ENCODE measurements at regions not wholly inside any gene's neighbourhood (a gene's known extent, or its start where the extent isn't known, plus 50 kb on each side); places are given as distances from the start of the nearest gene placed in this dataset.

DNA sequence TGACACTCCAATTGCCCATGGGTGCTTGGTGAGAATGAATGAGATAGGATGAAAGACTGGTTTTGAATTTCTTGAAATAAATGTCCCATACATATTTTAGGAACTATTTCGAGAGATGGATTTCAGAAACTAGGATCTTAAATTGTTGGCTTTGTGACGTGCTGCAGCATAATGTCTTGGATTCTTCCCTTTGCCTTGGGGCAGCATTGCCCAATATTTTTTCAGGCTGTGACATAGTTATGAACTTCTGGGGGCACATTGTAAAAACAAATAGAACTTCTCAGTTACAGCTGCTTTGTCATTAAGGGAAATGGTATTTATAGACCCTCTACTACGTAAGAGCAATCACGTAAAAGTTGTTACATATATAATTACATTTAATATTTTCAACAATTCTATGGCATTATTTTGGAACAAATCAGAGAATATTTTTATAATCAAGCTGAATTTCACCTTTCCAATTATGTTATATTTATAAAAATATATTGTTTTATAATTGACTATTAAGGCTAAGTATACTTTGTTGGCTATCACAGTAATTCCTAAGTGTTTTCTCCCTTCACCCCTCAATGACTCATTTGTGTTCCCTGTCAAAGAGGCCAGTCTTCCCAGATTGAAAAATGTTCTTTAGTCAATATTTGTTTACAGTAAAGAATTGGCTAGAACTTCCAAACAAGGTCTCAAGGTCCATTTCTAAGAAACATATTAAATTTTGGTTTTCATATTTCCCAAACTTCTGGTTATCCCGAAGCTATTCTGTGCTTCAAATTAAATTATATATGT, 1388.3 kb upstream of the ACO1 start:
- H2AFZ ChIP-seq (ENCODE audit: low read depth, low read length) = no peak overlapping the region
- no peak overlapping the region for H3K4me3 ChIP-seq (replicated peaks in 1 of 3; ENCODE audit: insufficient read depth in 1 of 3, low read depth in 1 of 3, low read length in 3 of 3)
- no peaks in the 10 kb centered on the region for H4K20me1 ChIP-seq (replicated peaks; ENCODE audit: control insufficient read depth, extremely low read depth, insufficient read depth, low read length)
- dilution Hi-C loops (cut with MboI; ENCODE audit: extremely low pct_ligation_motif_present, low sequenced_read_pairs) = no loop called here
- no peaks in the 10 kb centered on the region for H3K27me3 ChIP-seq (ENCODE audit: control insufficient read depth in 2 of 2, insufficient read depth in 2 of 2, low read length in 2 of 2)
- intact Hi-C loops (cut with micrococcal nuclease) = no loop called here
- H3K4me2 ChIP-seq (ENCODE audit: insufficient read depth, low read length) = no peak overlapping the region
- FAIRE-seq (no peak), DNase-seq (ENCODE audit: low read depth, low spot score) (no peak)
- H3K79me2 ChIP-seq (ENCODE audit: control insufficient read depth, insufficient read depth, low read length) = no peaks in the 10 kb centered on the region
- no peak overlapping the region for H3K27ac ChIP-seq (ENCODE audit: insufficient read depth, low read depth, low read length)
- BruUV-seq (replicated peaks) = no TSS peak
- TF ChIP-seq GATA2 (IDR thresholded peaks at IDR 0.05; ENCODE audit: insufficient read depth, insufficient read length, low read depth, low read length) (no peak), FOS (IDR thresholded peaks at IDR 0.05; ENCODE audit: borderline replicate concordance, insufficient read depth, low read length) (no peak), JUN (IDR thresholded peaks at IDR 0.05; ENCODE audit: borderline replicate concordance, insufficient read depth, insufficient read length, low read depth) (no peak), POLR2AphosphoS5 (IDR thresholded peaks at IDR 0.05; ENCODE audit: insufficient read depth, low read depth, low read length) (no peak), POLR2A (IDR thresholded peaks at IDR 0.05; ENCODE audit: low read depth, low read length) (no peak), EZH2 (IDR thresholded peaks at IDR 0.05; ENCODE audit: borderline replicate concordance, low read depth, low read length, severe bottlenecking) (no peak), MYC (IDR thresholded peaks at IDR 0.05; ENCODE audit: low read depth, low read length) (no peak)
- TF ChIP-seq, protein P1, sequence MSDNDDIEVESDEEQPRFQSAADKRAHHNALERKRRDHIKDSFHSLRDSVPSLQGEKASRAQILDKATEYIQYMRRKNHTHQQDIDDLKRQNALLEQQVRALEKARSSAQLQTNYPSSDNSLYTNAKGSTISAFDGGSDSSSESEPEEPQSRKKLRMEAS (IDR thresholded peaks at IDR 0.05; ENCODE audit: insufficient read depth, insufficient read length) = no peak
- TF ChIP-seq, protein P2, sequence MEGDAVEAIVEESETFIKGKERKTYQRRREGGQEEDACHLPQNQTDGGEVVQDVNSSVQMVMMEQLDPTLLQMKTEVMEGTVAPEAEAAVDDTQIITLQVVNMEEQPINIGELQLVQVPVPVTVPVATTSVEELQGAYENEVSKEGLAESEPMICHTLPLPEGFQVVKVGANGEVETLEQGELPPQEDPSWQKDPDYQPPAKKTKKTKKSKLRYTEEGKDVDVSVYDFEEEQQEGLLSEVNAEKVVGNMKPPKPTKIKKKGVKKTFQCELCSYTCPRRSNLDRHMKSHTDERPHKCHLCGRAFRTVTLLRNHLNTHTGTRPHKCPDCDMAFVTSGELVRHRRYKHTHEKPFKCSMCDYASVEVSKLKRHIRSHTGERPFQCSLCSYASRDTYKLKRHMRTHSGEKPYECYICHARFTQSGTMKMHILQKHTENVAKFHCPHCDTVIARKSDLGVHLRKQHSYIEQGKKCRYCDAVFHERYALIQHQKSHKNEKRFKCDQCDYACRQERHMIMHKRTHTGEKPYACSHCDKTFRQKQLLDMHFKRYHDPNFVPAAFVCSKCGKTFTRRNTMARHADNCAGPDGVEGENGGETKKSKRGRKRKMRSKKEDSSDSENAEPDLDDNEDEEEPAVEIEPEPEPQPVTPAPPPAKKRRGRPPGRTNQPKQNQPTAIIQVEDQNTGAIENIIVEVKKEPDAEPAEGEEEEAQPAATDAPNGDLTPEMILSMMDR (IDR thresholded peaks at IDR 0.05; ENCODE audit: extremely low read depth in 1 of 2, insufficient read depth in 1 of 2, low read depth in 1 of 2, low read length in 2 of 2) = no peak
- H3K9ac ChIP-seq (replicated peaks; ENCODE audit: extremely low read depth, insufficient read depth, low read length) = no peak overlapping the region
- H3K9me3 ChIP-seq (replicated peaks; ENCODE audit: control insufficient read depth, insufficient read depth, low read length) = no peaks in the 10 kb centered on the region
- POLR2A ChIA-PET = no interaction called here
- H3K9me1 ChIP-seq (replicated peaks; ENCODE audit: control insufficient read depth, extremely low read depth, insufficient read depth, low read length) = no peaks in the 10 kb centered on the region
- CTCF ChIA-PET = no interaction called here
- H3K36me3 ChIP-seq (ENCODE audit: control insufficient read depth in 2 of 2, extremely low read depth in 1 of 2, insufficient read depth in 2 of 2, low read length in 2 of 2) = no peaks in the 10 kb centered on the region
- no peaks in the 10 kb centered on the region for H3K4me1 ChIP-seq (ENCODE audit: control insufficient read depth, extremely low read depth, insufficient read depth, low read length)
